Superior temporal gyrus (tissue), 1 donor: ENCODE measurements at regions not wholly inside any gene's neighbourhood (a gene's known extent, or its start where the extent isn't known, plus 50 kb on each side); places are given as distances from the start of the nearest gene placed in this dataset.
A peak's percentile ranks its signal among the peaks of the same experiment; 100 is the strongest.

Experiments
- DNase-seq: peaks from one replicate; pipeline ENCODE4 v3.0.0-alpha.2; 2016; ENCODE audit errors: extremely low spot score

DNA sequence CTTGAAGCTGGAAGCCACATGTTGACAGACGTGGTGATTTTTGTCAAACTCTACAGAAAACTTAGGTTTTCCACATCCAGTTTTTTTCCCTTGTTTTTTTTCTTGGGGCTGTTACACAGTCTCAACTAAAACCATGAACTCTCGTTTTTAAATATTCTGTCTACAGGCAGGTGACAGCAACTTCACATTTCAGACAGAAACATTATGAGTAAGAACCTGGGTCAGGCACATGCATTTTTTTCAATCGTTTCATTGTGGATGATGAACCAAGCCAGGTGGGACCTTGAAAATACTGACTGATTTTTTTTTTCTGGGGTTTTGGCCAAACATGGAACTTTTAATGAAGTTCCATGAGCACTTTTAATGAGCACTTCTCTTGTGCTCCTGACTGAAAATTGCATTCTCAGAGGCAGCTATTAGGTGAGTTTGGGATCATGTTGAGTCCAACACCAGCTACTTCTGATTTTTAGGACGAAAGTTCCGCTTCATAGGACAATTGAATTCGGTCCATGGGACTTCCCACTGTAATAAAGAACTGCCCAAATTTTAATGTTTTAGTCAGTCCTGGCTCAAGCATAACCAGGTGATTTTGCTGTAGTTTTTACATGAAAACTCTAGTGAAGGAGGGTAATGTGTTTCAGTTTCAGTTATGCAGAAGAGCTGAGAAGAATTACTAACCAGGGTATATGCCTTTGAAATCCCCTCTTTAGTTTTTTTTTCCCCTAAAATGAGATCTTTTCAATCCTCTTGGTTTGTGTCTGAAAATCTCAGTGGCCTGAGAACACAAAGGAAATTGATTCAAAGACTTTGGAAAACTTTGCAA, 93.2 kb upstream of the ADAMTS16 start:
- DNase-seq = no peak

DNA sequence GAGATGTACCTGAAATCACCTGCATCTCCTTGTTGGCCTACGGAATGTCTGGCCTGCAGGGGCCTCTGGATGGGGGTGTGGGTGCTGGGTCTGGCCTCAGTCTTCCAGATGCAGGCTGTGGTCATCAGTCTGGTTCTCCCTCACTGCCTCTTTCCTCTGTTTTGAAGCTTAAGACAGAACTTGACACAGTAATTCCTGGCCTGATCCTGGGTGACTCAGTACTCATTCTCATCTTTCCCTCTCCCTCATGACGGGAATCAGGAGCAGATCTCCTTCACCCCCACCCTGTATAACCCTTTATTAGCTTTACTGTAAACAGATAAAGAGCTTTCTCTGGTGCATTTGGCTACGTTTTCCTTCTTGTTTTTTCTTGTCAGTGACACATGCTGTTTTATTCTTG, 89.3 kb upstream of the ADAMTS16 start:
- DNase-seq = no peak

DNA sequence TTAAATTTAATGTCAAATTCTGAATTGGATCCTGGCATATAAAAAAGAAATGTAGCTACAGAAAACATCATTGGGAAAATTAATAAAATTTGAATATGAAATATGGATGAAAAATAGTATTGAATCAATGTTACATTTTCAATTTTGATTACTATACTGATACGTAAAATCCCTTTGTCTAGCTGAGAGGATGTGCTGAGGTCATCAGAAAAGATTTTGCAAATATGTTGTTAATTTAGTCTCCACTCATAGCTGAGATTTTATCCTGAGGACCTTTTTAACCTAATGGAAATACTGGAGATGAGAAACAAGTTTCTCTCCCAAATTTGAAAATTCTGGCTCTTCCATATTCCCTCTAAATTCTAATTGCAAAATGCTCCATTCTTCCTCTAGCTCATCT, 84.4 kb upstream of the ADAMTS16 start:
- DNase-seq = no peak

DNA sequence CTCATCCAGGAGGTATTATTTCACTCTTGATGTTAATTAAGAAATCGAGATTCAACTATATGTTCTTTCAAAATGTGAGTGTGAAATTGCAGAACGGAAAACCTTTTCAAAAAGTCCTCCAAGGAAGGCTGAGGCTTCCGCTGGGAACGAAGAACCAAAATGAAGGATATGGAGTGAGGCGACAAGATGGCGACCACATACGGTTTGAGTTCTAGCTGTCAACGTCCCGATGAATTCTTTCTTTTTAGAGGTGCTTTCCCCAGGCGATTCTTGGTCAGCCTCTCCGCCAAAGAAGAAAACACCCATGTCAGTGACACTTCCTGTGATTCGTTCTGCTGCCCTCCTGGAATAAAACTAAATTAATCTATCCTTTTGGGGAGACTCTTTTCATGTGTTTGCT, 78.3 kb upstream of the ADAMTS16 start:
- DNase-seq = no peak

DNA sequence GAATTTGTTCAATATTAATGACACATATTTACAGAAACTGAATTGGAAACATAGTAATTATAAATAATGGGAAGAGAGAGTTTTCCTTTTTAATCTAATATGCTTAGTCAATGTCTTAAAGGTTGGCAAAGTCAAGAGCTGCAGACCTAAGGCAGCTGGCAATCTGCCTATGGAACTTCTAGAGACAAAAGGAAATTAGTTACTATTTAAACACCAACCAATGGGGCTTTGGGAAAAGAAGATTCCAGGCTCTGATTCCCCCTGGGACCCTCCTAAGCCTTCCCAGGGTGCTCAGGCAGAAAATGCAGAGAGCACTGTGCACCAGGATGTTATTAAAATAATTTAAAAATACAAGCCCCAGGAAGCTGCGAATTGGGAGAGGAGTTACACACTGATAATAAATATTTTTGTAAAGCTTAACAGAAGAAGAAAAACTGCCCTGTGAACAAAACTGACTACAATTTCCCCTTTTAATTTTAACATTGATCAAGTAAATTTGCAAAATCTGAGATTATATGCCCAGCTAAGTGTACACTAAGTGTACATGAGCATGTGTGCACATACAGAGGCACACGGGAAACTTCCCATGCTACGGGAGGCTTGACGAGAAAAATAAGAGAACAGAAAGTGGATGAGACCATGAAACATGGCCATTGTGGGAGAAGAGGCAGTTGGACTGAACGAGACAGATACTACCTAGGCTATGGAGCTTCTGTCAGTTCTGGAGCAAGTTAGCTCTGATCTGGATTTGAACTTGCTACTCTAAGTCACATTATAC, 77.4 kb upstream of the ADAMTS16 start:
- DNase-seq = no peak

DNA sequence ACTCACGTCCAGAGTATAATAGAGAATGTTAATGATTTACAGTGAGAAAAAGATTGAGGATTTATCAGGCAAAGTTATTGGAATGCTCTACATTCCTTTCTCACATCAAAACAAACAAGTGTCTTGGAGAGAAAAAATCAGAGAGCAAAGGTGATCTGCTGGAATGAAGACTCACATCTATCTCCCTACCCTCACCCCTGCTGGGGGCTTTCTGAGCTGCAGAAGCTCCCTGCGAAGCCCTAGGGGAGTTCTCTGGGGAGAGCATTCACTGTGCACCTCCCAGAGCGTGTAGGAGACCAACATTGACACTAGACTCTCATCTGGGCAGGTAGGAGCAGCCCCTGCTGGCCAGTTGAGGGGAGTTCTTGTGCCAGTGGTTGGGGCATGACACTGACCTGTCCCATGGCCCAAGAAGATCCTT, 76.6 kb upstream of the ADAMTS16 start:
- no peak for DNase-seq

DNA sequence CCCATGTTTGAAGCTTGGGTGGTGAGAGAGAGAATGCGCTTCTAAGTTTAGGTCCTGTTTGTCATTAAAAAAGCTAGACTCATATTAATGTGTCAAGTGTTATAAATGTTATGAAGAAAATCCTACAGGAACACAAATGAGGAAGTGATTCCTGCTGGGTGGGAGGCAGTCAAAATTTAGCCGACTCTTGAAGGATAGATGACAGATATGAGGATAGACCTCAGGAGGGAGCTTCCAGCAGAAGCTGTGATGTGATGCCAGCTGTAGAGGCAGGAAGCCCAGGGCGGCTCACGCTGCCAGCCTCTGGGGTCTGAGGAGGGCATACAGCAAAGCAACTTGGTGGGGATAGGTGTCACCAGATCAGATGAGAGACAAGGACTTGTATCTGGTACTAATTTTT, 74.7 kb upstream of the ADAMTS16 start:
- no peak for DNase-seq

DNA sequence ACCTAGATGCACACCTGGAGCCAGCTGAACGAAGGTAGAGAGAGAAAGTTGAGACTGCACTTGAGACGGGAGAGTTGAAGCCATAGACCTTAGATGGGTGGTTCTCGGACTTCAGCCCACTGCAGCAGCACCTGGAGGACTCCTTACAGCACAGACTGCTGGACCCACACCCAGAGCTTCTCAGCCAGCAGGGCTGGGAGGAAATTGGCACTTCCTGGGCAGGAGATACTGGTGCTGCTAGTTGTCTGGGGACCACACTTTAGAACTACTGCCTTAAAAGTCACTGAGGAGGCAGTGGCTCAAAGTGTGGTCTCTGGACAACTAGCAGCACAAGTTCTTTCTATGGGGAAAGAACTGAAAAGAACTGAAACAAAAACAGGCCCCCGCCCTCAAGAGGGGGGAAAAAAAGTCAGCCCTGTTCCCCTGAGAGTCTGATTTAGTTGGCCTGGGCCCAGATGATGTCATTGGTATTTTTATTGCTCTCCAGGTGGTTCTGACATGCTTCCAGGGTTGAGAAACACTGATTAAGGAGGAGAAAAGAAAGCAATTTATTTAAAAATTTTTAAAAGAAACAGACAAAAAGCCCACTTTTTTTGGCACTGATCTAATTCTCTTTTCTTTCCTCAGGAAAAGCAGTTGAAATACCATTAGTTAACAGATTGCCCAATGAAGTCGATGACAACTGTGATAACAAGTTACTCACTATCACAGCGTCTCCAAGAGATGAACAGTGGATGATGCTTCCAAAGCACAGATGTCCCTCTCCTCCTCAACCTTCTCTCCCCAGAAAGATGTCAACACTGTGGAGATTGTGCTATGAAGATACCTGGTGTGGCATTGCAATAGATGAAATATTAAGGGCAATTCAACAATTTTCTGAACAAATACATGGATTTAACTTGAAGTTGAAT, 73.6 kb upstream of the ADAMTS16 start:
- peak; percentile 16 for DNase-seq

DNA sequence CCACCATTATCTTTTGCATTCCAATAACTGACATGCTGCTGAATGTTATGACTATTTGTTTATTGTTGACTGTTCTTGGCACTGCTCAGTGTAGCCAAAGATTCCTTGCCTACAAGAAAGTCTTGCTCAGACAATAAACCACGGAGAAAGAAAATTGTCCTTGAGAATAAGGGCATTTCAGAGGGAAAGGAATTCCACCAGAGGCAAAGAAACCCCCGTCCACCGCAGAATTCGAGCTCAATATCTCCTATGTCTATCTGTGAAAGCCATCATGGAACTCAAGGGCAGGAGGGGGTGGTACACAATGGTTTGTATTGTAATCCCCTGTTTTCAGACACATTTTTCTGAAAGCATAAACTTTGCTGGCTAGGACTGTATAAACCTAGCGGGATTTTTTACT, 70.3 kb upstream of the ADAMTS16 start:
- no peak for DNase-seq

DNA sequence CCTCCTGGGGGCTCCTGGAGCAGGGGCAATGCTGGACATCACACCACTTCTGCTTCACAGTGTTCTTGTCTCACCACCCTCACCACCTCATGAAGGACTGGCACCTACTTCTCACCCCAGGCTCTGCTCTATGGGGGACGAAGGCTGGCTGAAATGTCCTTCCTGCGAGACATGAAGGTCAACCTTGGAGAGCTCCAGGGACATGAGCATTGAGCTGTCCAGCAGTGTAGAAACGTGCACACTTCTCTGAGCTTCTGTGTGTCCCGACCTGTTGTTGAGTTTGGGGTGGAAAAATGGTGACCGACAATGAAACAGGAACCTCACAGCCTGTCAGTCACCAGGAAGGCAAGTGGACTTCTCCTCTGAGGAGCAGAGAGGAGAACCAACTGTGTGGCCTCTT, 68.6 kb upstream of the ADAMTS16 start:
- DNase-seq = no peak

DNA sequence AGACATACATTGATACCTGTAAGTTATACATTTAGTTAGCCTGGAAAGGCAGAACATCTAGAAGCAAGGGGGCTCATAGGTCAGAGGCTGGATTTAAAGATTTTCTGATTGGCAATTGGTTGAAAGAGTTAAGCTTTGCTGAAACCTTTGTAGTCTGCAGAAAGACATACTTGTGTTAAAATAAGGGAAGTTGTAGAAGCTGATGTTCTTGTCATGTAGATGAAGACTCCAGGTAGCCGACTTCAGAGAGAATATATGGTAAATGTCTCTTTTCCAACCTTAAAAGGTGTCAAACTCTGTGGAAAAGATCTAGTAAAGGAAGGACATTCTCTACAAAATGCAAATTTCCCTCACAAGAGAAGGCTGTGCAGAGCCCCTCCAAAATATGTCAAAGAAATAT, 62.9 kb upstream of the ADAMTS16 start:
- DNase-seq = no peak

DNA sequence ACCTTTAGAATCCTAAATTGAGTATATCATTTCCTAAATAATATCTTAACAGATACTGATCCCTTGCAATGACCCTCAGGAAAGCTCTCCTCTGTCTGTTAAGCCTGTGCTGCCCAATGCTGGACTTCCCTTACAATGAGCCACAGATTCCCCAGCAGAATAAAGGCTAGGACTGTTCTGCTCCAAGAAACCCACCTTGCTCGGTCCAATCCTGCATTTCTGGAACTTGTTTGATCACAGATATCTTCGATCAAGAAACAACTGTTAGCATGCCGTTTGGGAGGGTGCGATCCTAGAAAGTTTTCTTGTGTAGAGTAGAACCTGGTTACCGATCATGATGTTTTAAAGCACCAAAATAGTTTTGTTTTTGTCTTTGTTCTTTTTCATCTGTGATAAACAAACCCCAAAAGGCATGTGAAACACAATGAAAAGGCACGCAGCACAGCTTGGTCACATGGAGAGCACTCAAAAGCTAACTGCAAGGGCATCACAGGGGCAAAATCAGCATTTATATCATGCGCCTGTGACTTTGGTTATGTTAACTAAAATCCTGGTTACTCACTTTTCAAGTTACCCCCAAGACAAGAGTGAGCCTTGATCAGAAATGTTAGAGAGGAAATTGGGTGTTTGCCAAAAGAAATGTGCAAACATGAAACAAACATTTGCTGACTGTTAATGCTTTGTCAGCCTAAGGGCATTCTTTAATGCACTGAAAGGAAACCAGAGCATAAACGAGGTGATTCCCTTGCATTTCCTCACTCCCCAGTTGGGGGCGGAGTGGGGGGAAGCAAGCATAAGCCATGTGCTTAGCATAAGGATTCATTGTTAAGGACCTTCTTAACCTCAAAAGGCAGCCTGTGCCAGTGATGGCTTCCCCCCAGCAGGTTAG, 61.9 kb upstream of the ADAMTS16 start:
- no peak for DNase-seq

DNA sequence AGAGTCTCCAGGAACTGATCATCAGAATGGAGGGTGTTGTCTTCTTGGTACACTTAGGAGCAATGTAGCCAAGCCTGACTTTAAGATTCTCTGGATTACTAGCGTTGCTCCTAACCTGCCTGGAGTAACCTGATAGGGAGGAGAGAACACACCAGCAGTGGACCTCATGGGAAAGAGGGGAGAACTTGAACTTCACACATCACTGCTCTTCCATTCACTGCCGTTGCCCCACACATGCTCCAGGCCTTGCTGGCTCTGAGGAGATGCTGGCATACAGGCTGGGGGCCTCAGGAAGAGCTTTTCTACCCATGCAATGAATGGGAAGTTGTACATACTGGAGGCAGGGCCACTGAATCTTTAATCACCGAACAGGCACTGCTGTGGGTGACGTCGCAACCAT, 60.3 kb upstream of the ADAMTS16 start:
- DNase-seq = no peak

DNA sequence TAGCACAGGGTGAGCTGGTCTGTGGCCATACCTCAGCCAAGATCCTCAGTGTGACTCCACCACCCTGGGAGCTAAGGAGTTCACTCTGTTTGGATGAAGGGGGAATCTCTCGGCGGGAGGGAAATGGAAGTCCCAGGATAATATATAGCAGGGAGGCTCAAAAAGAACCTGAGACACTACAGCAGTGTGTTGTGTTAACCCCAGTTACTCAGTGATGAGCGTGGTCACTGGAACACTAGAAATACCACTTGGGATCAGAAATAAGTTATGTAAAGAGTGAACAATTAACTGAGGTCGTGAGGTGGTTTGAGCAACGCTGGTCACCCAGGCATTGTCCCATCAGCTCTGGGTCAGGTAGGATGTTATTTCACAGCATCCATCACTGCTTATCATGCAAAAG, 59.3 kb upstream of the ADAMTS16 start:
- no peak for DNase-seq

DNA sequence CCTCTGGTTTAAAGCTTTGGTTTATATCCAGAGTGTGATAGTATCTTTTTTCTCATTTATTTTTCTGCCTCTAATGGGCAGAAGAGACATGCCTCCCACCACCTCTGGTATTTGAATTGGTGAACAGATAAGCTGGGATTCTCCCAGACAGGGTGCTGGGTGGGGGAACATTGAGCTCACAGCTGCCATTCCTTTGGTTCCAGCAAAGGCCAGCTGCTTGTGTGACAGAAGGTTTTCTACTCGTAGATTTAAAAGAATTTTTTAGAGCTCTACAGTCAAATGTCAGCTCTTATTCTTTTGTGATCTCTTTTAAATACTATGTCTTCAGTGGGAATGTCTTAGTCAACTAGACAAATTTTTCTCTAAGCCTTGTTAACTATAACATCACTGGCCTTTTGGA, 54.7 kb upstream of the ADAMTS16 start:
- no peak for DNase-seq

DNA sequence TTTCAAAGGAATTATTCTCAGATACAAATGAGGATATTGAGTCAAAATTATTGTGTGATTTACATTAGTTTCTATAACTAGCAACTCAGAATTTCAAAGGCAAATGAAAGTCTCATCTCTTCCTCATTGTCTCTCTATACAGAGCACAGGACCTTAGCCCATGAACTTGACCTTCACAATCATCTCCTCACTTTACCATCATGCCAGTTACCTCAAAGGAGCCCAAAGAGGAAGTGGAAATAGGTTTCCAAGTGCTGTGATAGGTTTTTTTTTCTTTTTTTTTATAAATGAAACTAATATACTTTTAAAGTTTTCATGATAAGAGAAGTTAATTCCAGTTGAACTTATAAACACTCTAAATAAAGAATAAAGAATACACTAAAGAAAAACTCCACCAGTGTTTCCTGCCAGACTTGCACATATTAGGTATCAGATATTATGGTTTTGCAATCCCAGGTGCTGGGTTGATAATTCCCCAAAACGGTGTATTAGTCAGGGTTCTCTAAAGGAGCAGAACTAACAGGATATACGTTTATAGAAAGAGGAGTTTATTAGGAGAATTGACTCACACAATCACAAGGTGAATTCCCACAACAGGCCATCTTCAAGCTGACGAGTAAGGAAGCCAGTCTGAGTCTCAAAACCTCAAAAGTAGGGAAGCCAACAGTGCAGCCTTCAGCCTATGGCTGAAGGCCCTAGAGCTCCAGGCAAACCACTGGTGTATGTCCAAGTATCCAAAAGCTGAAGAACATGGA, 50.1 kb upstream of the ADAMTS16 start:
- DNase-seq = no peak
